Hepatocyte (in vitro differentiated cells): ENCODE measurements at regions not wholly inside any gene's neighbourhood (a gene's known extent, or its start where the extent isn't known, plus 50 kb on each side); places are given as distances from the start of the nearest gene placed in this dataset.
A peak's percentile ranks its signal among the peaks of the same experiment; 100 is the strongest.

Experiments used
- DNase-seq: peaks from one replicate; pipeline ENCODE4 v3.0.0-alpha.2; 2016; ENCODE audit warnings: low spot score
- H2AFZ ChIP-seq: fragments of 200-600 bp; sonication (generic); 2 replicates; pipeline ENCODE4 v1.6.0; 2016; ENCODE audit warnings: antibody characterized with exemption, mild to moderate bottlenecking
- H3K27ac ChIP-seq: fragments of 200-600 bp; sonication (generic); 2 replicates; pipeline ENCODE4 v1.5.1; 2016; ENCODE audit warnings: mild to moderate bottlenecking
- H3K27me3 ChIP-seq: fragments of 200-600 bp; sonication (generic); 2 replicates; pipeline ENCODE4 v1.6.1; 2016
- H3K36me3 ChIP-seq: fragments of 200-600 bp; sonication (generic); replicated peaks from 2 replicates; pipeline ENCODE4 v1.5.1; 2016; ENCODE audit warnings: low read depth; ENCODE audit not compliant: insufficient read depth
- H3K4me1 ChIP-seq: fragments of 200-600 bp; sonication (generic); 2 replicates; pipeline ENCODE4 v1.5.1; 2016; ENCODE audit warnings: mild to moderate bottlenecking, moderate library complexity; ENCODE audit not compliant: insufficient read depth
- H3K4me2 ChIP-seq: fragments of 200-600 bp; sonication (generic); 2 replicates; pipeline ENCODE4 v1.6.0; 2016
- H3K4me3 ChIP-seq: fragments of 200-600 bp; sonication (generic); 2 replicates; pipeline ENCODE4 v1.5.1; 2016; ENCODE audit warnings: mild to moderate bottlenecking
- H3K79me2 ChIP-seq: fragments of 200-600 bp; sonication (generic); 2 replicates; pipeline ENCODE4 v1.6.0; 2017; ENCODE audit warnings: mild to moderate bottlenecking
- H3K9me2 ChIP-seq: fragments of 200-600 bp; sonication (generic); replicated peaks from 2 replicates; pipeline ENCODE4 v1.6.0; 2017; ENCODE audit warnings: mild to moderate bottlenecking; ENCODE audit not compliant: insufficient read depth
- H3K9me3 ChIP-seq: fragments of 200-600 bp; sonication (generic); 2 replicates; pipeline ENCODE4 v1.5.1; 2016; ENCODE audit warnings: low read depth, mild to moderate bottlenecking
- H4K20me1 ChIP-seq: fragments of 200-600 bp; sonication (generic); 2 replicates; pipeline ENCODE4 v1.6.0; 2016; ENCODE audit warnings: mild to moderate bottlenecking; ENCODE audit not compliant: insufficient read depth, poor library complexity, severe bottlenecking
- EZH2 ChIP-seq: fragments of 200-600 bp; sonication (generic); IDR thresholded peaks from 2 replicates; pipeline ENCODE4 v1.6.1; 2016; ENCODE audit warnings: antibody characterized with exemption, mild to moderate bottlenecking, borderline replicate concordance
- EZH2phosphoT487 ChIP-seq: fragments of 200-600 bp; sonication (generic); IDR thresholded peaks from one replicate; pipeline ENCODE4 v1.6.1; 2018; ENCODE audit warnings: antibody characterized with exemption, mild to moderate bottlenecking, low read depth, moderate library complexity; ENCODE audit not compliant: unreplicated experiment, severe bottlenecking
- WGBS: methylation state at CpG from one replicate; pipeline ENCODE4 v1.1.6; 2016; ENCODE audit warnings: low lambda C conversion rate; ENCODE audit errors: missing lambda C conversion rate; 5-methylcytosine and 5-hydroxymethylcytosine counted together
- TF ChIP-seq, protein P1 (sequence below): fragments of 200-600 bp; sonication (generic); IDR thresholded peaks from 2 replicates; pipeline ENCODE4 v1.5.1; 2016; ENCODE audit warnings: antibody characterized with exemption, mild to moderate bottlenecking; ENCODE audit not compliant: poor library complexity

DNA sequence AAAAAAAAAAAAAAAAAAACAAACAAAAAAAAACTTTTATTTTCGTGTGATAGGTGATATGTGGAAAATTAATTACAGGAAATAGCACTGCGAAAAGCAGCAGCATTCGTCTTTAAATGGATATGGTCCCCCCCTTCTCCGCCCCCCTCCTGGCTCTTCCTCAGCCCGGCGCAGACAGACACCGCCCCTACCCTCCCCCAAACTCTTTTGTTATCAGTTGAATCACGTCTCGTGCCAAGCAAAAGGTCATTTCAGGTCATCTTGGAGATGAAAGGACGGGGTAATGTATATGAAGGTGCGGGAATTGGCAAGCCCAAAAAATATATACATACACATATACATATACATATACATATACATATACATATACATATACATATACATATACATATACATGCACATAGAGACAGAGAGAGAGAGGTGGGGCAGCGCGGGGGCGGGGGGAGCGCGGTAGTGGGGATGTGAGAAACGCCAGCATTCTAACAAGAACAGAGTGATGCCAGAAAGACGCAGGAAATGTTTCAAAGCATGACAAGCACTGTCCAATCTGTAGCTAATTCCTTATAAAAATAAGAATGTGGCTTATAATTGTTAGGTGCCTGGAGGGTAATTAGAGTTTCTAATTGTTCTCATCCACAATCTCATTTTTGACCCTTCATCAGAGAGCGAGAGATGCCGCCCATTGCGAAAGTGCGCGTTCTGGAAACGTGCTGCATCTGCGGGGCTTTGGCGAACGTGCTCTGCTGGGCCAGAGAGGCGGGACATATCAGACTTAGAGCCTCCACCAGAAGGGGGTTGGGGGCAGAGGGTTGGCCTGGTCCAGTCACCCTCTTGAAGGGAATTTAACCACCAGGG is 214.5 kb upstream of the UBASH3B start:
- DNase-seq: peak; percentile 56
- Histone ChIP-seq H2AFZ (peak overlapping the region; percentile 22), H3K4me1 (no peaks in the 10 kb centered on the region), H3K4me2 (peak overlapping the region; percentile 80), H4K20me1 (no peaks in the 10 kb centered on the region), H3K27me3 (no peaks in the 10 kb centered on the region), H3K79me2 (no peaks in the 10 kb centered on the region), H3K9me3 (no peaks in the 10 kb centered on the region), H3K9me2 (no peaks in the 10 kb centered on the region), H3K27ac (peak overlapping the region; percentile 81), H3K36me3 (no peaks in the 10 kb centered on the region), H3K4me3 (peak overlapping the region; percentile 29)
- TF ChIP-seq, protein P1, sequence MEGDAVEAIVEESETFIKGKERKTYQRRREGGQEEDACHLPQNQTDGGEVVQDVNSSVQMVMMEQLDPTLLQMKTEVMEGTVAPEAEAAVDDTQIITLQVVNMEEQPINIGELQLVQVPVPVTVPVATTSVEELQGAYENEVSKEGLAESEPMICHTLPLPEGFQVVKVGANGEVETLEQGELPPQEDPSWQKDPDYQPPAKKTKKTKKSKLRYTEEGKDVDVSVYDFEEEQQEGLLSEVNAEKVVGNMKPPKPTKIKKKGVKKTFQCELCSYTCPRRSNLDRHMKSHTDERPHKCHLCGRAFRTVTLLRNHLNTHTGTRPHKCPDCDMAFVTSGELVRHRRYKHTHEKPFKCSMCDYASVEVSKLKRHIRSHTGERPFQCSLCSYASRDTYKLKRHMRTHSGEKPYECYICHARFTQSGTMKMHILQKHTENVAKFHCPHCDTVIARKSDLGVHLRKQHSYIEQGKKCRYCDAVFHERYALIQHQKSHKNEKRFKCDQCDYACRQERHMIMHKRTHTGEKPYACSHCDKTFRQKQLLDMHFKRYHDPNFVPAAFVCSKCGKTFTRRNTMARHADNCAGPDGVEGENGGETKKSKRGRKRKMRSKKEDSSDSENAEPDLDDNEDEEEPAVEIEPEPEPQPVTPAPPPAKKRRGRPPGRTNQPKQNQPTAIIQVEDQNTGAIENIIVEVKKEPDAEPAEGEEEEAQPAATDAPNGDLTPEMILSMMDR: no peak
- TF ChIP-seq EZH2 (no peak), EZH2phosphoT487 (no peak)
- 4% methylated on average over 28 of the region's 28 CpGs for WGBS

DNA sequence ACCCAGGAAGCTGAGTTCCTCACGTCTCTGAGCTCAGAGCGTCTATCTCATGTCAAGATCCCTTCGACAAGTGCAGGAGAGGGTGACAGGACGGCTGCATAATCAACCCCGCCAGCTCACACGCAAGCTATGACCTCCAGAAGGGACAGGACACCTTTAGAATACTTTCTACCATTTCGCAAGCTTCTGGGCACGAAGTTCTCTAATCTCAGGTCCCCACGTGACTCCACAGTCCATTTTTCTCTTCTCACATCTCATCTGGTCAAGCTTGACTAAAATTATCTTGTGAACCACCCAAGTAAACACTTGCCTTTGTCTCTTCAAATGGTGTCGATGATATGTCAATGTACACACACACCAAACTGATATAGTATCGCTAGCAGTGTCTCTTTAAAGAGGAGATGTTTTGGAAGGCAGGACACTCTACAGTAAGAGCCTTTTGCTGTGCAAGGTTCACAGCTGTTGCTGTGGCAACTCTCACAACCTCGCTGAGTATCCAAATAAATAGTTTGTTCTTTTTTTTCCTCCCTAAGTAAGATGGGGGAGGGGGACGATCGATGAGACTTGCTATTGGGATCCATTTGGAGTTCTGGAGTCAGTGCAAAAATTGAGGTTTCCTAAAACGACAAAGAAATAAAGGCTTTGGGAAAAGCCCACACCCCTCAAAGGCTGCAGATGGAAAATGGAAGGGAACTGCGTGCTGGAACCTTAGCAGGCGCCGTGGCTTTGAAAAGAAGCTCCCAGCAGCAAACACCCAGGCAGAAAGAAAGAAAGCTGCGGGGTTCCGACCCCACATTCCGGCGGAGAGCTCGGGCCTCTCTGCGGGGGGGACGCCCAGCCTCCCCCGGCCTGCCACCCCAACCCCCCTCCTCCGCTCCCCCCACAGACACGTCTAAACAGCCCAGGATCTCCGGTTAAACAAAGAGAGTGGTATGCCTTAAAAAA is 215.4 kb upstream of the UBASH3B start:
- peak; percentile 76 for DNase-seq
- no peak for TF ChIP-seq EZH2
- TF ChIP-seq, protein P1: no peak
- Histone ChIP-seq H3K36me3 (no peaks in the 10 kb centered on the region), H3K9me3 (no peaks in the 10 kb centered on the region), H3K4me3 (peak overlapping the region; percentile 29), H2AFZ (peak overlapping the region; percentile 22), H3K4me1 (no peaks in the 10 kb centered on the region), H3K27ac (peak overlapping the region; percentile 81), H3K9me2 (no peaks in the 10 kb centered on the region), H3K79me2 (no peaks in the 10 kb centered on the region), H3K4me2 (peak overlapping the region; percentile 80), H4K20me1 (no peaks in the 10 kb centered on the region), H3K27me3 (no peaks in the 10 kb centered on the region)
- 14% methylated on average over 21 of the region's 29 CpGs for WGBS

DNA sequence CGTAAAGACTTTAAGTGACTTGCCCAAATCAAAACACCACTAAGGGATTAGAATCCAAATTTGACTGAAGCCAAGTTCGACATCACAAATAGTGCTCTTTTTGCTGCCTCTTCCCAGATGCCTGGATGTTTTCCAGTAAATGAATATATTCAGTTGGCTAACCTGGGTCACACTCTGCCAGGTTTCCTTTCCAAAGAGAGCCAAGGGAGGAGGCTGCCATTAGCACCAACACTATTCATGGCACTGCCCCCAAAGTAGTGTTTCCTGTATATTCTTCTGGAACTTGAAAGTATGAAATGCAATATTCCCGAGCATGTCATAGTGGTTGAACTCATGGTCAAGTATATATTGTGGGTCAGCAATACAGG is 219.3 kb upstream of the UBASH3B start:
- no peak for DNase-seq
- WGBS: 89% methylated on average over 3 of the region's 3 CpGs

More for the DNA sequence above, 219.3 kb upstream of the UBASH3B start:
- TF ChIP-seq EZH2phosphoT487 (no peak), EZH2 (no peak)
- TF ChIP-seq, protein P1: no peak
- H3K27ac ChIP-seq: no peak overlapping the region
- no peaks in the 10 kb centered on the region for H3K4me1 ChIP-seq
- H3K36me3 ChIP-seq: no peaks in the 10 kb centered on the region
- H3K4me2 ChIP-seq: no peak overlapping the region
- H3K4me3 ChIP-seq: no peak overlapping the region
- no peaks in the 10 kb centered on the region for H3K27me3 ChIP-seq
- H3K9me2 ChIP-seq: no peaks in the 10 kb centered on the region
- H4K20me1 ChIP-seq: no peaks in the 10 kb centered on the region
- no peaks in the 10 kb centered on the region for H3K79me2 ChIP-seq
- H2AFZ ChIP-seq: no peak overlapping the region
- no peaks in the 10 kb centered on the region for H3K9me3 ChIP-seq
